Iris pigment epithelial cell (primary cell): ENCODE measurements at regions not wholly inside any gene's neighbourhood (a gene's known extent, or its start where the extent isn't known, plus 50 kb on each side); places are given as distances from the start of the nearest gene placed in this dataset.

Source experiments
- DNase-seq: peaks from one replicate; pipeline ENCODE4 v3.0.0-alpha.2; 2011; ENCODE audit warnings: low read depth

GRCh38 chr13:27847669-27848068, 55.4 kb downstream of the GSX1 start:
- no peak for DNase-seq

- DNase-seq = no peak
These were observed 59.0 kb downstream of the GSX1 start for GRCh38 chr13:27851096-27851850.

- no peak for DNase-seq
These were observed 60.2 kb downstream of the GSX1 start for GRCh38 chr13:27852491-27852890.

- no peak for DNase-seq
These were observed 61.1 kb downstream of the GSX1 start for GRCh38 chr13:27853335-27853734.

GRCh38 chr13:27853861-27854260, 61.6 kb downstream of the GSX1 start:
- DNase-seq = no peak

- DNase-seq = no peak
These were observed 62.3 kb downstream of the GSX1 start for GRCh38 chr13:27854606-27855005.

GRCh38 chr13:27855381-27855780, 63.1 kb downstream of the GSX1 start:
- DNase-seq = no peak

GRCh38 chr13:27857282-27857681, 62.5 kb upstream of the PDX1 start:
- no peak for DNase-seq

- no peak for DNase-seq
These were observed 61.8 kb upstream of the PDX1 start for GRCh38 chr13:27858046-27858445.

- DNase-seq = no peak
These were observed 59.1 kb upstream of the PDX1 start for GRCh38 chr13:27860743-27861142.

GRCh38 chr13:27861165-27861564, 58.6 kb upstream of the PDX1 start:
- DNase-seq = no peak

GRCh38 chr13:27868641-27869435, 51.0 kb upstream of the PDX1 start:
- peak; percentile 9 for DNase-seq

- DNase-seq = no peak
These were observed 50.2 kb upstream of the PDX1 start for GRCh38 chr13:27869436-27870095.
